CD14-positive monocyte (primary cell): ENCODE measurements at regions not wholly inside any gene's neighbourhood (a gene's known extent, or its start where the extent isn't known, plus 50 kb on each side); places are given as distances from the start of the nearest gene placed in this dataset.

Experiments used
- DNase-seq, 3 donors: peaks; one replicate each; pipeline ENCODE4 v3.0.0-alpha.2; 2011 to 2022
- H2AFZ ChIP-seq: 2 replicates; pipeline ENCODE4 v1.6.0; 2012; ENCODE audit warnings: mild to moderate bottlenecking, low read depth, low read length, inconsistent platforms; ENCODE audit not compliant: insufficient read depth, poor library complexity, severe bottlenecking
- H3K27ac ChIP-seq, 2 donors: 1 replicate in 1 of 2; 2 replicates in 1 of 2; pipeline ENCODE4 v1.5.1; 2012 to 2013; ENCODE audit warnings: low read length in 2 of 2, control low read depth in 1 of 2, inconsistent platforms in 1 of 2, low read depth in 1 of 2, mild to moderate bottlenecking in 1 of 2
- H3K27me3 ChIP-seq, 2 donors: one replicate each; pipeline versions ENCODE4 v1.6.0 to v1.6.1; 2011 to 2013; ENCODE audit warnings: low read length in 2 of 2; ENCODE audit not compliant: control insufficient read depth in 2 of 2, insufficient read depth in 2 of 2
- H3K36me3 ChIP-seq, 2 donors: replicated peaks in 1 of 2; 1 replicate in 1 of 2; 2 replicates in 1 of 2; pipeline versions ENCODE4 v1.5.1 to v1.6.1; 2012 to 2013; ENCODE audit warnings: low read length in 2 of 2, control low read depth in 1 of 2, inconsistent platforms in 1 of 2, mild to moderate bottlenecking in 1 of 2; ENCODE audit not compliant: insufficient read depth in 2 of 2, control insufficient read depth in 1 of 2
- H3K4me1 ChIP-seq, 2 donors: 1 replicate in 1 of 2; 2 replicates in 1 of 2; pipeline versions ENCODE4 v1.5.1 to v1.6.1; 2012 to 2013; ENCODE audit warnings: low read length in 2 of 2, control low read depth in 1 of 2, inconsistent platforms in 1 of 2, mild to moderate bottlenecking in 1 of 2, moderate library complexity in 1 of 2; ENCODE audit not compliant: insufficient read depth in 2 of 2, control insufficient read depth in 1 of 2
- H3K4me2 ChIP-seq: replicated peaks from 2 replicates; pipeline ENCODE3; 2012; ENCODE audit warnings: low read length, moderate library complexity, mild to moderate bottlenecking; ENCODE audit not compliant: poor library complexity, severe bottlenecking; ENCODE audit errors: extremely low read depth
- H3K4me3 ChIP-seq, 3 experiments: fragments of 200-600 bp in 1 of 3; sonication (generic) in 1 of 3; replicated peaks in 1 of 3; 1 replicate in 2 of 3; 2 replicates in 1 of 3; pipeline ENCODE4 v1.5.1; 2011 to 2013; ENCODE audit warnings: low read length in 3 of 3, mild to moderate bottlenecking in 3 of 3, control low read depth in 2 of 3, low read depth in 2 of 3, inconsistent platforms in 1 of 3, moderate library complexity in 1 of 3
- H3K79me2 ChIP-seq: 2 replicates; pipeline ENCODE4 v1.6.0; 2012; ENCODE audit warnings: mild to moderate bottlenecking, control low read depth, inconsistent platforms, low read length, moderate library complexity; ENCODE audit not compliant: insufficient read depth
- H3K9ac ChIP-seq: 2 replicates; pipeline ENCODE4 v1.6.0; 2017; ENCODE audit warnings: low read length, mild to moderate bottlenecking; ENCODE audit not compliant: insufficient read depth, poor library complexity, severe bottlenecking
- H3K9me3 ChIP-seq, 2 donors: replicated peaks in 1 of 2; 1 replicate in 1 of 2; 2 replicates in 1 of 2; pipeline versions ENCODE4 v1.5.1 to v1.6.1; 2012 to 2013; ENCODE audit warnings: low read length in 2 of 2, control low read depth in 1 of 2; ENCODE audit not compliant: control insufficient read depth in 1 of 2, insufficient read depth in 1 of 2
- H4K20me1 ChIP-seq: 2 replicates; pipeline ENCODE4 v1.6.0; 2012; ENCODE audit warnings: mild to moderate bottlenecking, low read length, control low read depth, moderate library complexity; ENCODE audit not compliant: insufficient read depth
- H3K27ac Mint-ChIP-seq, 7 donors: one replicate each; pipeline ENCODE4 v1.8.0; 2020; ENCODE audit warnings: mild to moderate bottlenecking in 7 of 7, mixed read lengths in 7 of 7, moderate library complexity in 6 of 7, inconsistent platforms in 2 of 7
- H3K27me3 Mint-ChIP-seq, 3 donors: one replicate each; pipeline ENCODE4 v1.8.0; 2021 to 2022; ENCODE audit warnings: low read depth in 3 of 3, mild to moderate bottlenecking in 3 of 3, mixed read lengths in 3 of 3, moderate library complexity in 3 of 3, inconsistent platforms in 1 of 3
- H3K36me3 Mint-ChIP-seq, 2 donors: one replicate each; pipeline ENCODE4 v1.8.0; 2020; ENCODE audit warnings: mixed read lengths in 2 of 2, inconsistent platforms in 1 of 2, mild to moderate bottlenecking in 1 of 2
- H3K4me1 Mint-ChIP-seq: one replicate; pipeline ENCODE4 v1.8.0; 2020; ENCODE audit warnings: mild to moderate bottlenecking, mixed read lengths
- H3K4me3 Mint-ChIP-seq, 2 donors: one replicate each; pipeline ENCODE4 v1.8.0; 2020; ENCODE audit warnings: mild to moderate bottlenecking in 2 of 2, mixed read lengths in 2 of 2, moderate library complexity in 1 of 2
- H3K9me3 Mint-ChIP-seq, 7 donors: one replicate each; pipeline ENCODE4 v1.8.0; 2020 to 2022; ENCODE audit warnings: mixed read lengths in 7 of 7, mild to moderate bottlenecking in 6 of 7, moderate library complexity in 6 of 7, inconsistent platforms in 2 of 7
- WGBS: methylation state at CpG from one replicate; pipeline ENCODE4 v1.1.5; 2013; ENCODE audit warnings: missing lambda C conversion rate; ENCODE audit not compliant: insufficient coverage; 5-methylcytosine and 5-hydroxymethylcytosine counted together
- intact Hi-C, 2 donors: fragments of 100-400 bp; cut with micrococcal nuclease; formaldehyde crosslinking; loops; one replicate each; pipeline versions ENCODE4 v1.15.0 to v1.15.1; 2023
- TF ChIP-seq, protein P1 (sequence below): fragments of 200-600 bp; IDR thresholded peaks from one replicate; pipeline ENCODE4 v1.8.0; 2022; ENCODE audit warnings: antibody characterized with exemption, mild to moderate bottlenecking

DNA sequence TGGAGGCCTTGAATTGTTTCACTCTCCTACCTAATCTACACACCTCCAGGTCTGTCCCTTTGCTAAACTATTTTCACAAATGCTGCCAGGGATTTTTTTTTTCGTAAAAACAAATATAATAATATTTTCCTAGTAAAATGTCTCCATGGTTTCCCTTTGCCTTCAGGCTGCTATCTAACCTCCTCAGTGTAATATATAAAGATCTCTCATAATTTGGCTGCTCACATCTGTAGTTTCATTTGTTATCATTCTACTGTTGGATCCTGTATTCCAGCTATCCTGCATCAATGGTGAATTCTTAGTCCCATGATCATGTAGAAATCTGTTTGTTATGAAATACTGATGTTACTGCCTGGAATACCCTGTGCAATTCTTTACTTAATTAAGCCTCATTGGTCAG is 211.9 kb upstream of the CHRM2 start:
- DNase-seq, result no peak
- Histone ChIP-seq H3K9me3 (peaks cover 0 to 2% of the 10 kb centered on the region in 2 donors), H3K27ac (no peak overlapping the region), H3K4me2 (no peak overlapping the region), H3K27me3 (no peaks in the 10 kb centered on the region), H3K9ac (no peak overlapping the region), H4K20me1 (no peaks in the 10 kb centered on the region), H3K36me3 (no peaks in the 10 kb centered on the region), H3K79me2 (no peaks in the 10 kb centered on the region), H3K4me1 (no peaks in the 10 kb centered on the region), H2AFZ (no peak overlapping the region), H3K4me3 (no peak overlapping the region)
- H3K9me3 Mint-ChIP-seq, result peaks cover 0 to 6% (median 4%) of the 10 kb centered on the region in 7 donors
- intact Hi-C loops, result no loop called here
- H3K27me3 Mint-ChIP-seq, result peaks cover 0 to 1% (median under 1%) of the 10 kb centered on the region in 3 donors
- H3K4me3 Mint-ChIP-seq, result no peak overlapping the region
- TF ChIP-seq, protein P1, sequence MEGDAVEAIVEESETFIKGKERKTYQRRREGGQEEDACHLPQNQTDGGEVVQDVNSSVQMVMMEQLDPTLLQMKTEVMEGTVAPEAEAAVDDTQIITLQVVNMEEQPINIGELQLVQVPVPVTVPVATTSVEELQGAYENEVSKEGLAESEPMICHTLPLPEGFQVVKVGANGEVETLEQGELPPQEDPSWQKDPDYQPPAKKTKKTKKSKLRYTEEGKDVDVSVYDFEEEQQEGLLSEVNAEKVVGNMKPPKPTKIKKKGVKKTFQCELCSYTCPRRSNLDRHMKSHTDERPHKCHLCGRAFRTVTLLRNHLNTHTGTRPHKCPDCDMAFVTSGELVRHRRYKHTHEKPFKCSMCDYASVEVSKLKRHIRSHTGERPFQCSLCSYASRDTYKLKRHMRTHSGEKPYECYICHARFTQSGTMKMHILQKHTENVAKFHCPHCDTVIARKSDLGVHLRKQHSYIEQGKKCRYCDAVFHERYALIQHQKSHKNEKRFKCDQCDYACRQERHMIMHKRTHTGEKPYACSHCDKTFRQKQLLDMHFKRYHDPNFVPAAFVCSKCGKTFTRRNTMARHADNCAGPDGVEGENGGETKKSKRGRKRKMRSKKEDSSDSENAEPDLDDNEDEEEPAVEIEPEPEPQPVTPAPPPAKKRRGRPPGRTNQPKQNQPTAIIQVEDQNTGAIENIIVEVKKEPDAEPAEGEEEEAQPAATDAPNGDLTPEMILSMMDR, result no peak
- WGBS, result no CpG with 5 or more reads among the region's 1 CpG
- H3K27ac Mint-ChIP-seq, result no peak overlapping the region
- no peaks in the 10 kb centered on the region for H3K36me3 Mint-ChIP-seq
- no peaks in the 10 kb centered on the region for H3K4me1 Mint-ChIP-seq

DNA sequence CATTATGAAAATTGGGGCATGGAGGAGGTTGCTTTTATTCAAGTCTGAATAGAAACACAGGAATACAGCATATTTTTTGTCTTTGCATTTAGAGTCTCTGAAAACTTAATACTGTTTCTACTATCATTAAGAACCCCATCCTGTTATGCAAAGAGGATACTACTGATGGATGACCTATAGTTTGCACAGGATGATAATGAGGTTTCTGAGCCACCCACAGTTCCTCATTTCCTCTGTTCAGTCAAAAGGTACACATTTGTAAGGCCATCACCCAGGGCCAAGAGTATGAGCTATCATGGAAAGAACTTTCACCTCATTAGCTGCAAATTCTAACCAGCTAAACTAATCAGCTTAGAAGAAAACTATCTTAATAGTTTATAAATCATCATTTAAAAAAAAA is 213.0 kb upstream of the CHRM2 start:
- Histone ChIP-seq H3K4me2 (no peak overlapping the region), H3K27ac (no peak overlapping the region), H3K4me1 (no peaks in the 10 kb centered on the region), H3K27me3 (no peaks in the 10 kb centered on the region), H4K20me1 (no peaks in the 10 kb centered on the region), H2AFZ (no peak overlapping the region), H3K9me3 (peaks cover 0 to 2% of the 10 kb centered on the region in 2 donors), H3K36me3 (no peaks in the 10 kb centered on the region), H3K9ac (no peak overlapping the region), H3K4me3 (no peak overlapping the region), H3K79me2 (no peaks in the 10 kb centered on the region)
- peaks cover 0 to 8% (median 4%) of the 10 kb centered on the region in 7 donors for H3K9me3 Mint-ChIP-seq
- H3K4me1 Mint-ChIP-seq, result no peaks in the 10 kb centered on the region
- intact Hi-C loops, result no loop called here
- DNase-seq, result no peak
- H3K27me3 Mint-ChIP-seq, result peaks cover 0 to 1% (median 0%) of the 10 kb centered on the region in 3 donors
- no peaks in the 10 kb centered on the region for H3K36me3 Mint-ChIP-seq
- no peak overlapping the region for H3K4me3 Mint-ChIP-seq
- H3K27ac Mint-ChIP-seq, result no peak overlapping the region
- TF ChIP-seq, protein P1, result no peak
